ENCODE measurements at regions not wholly inside any gene's neighbourhood (a gene's known extent, or its start where the extent isn't known, plus 50 kb on each side); places are given as distances from the start of the nearest gene placed in this dataset.

GRCh38 chr2:120404274-120404673 is 58.3 kb downstream of the INHBB start:
- H3K27me3 ChIP-seq, result peaks cover 0 to 3% of the 10 kb centered on the region in 2 donors
- TF ChIP-seq CTCF (IDR thresholded peaks at IDR 0.05), result no peak
- TF ChIP-seq EP300 (IDR thresholded peaks at IDR 0.05), result no peak
- no peak for TF ChIP-seq POLR2A (IDR thresholded peaks at IDR 0.05)
- WGBS, 2 donors, result 88 to 96% methylated on average over 3 of the region's 3 CpGs
- peaks cover 0 to 7% (median 0%) of the 10 kb centered on the region in 4 donors for H3K9me3 ChIP-seq
- no peaks in the 10 kb centered on the region for H3K4me1 ChIP-seq
- H3K36me3 ChIP-seq, result no peaks in the 10 kb centered on the region
- no peak overlapping the region for H3K4me3 ChIP-seq
- DNase-seq (ENCODE audit: low spot score in 2 of 2), result no peak
- no peak overlapping the region for H3K27ac ChIP-seq

- TF ChIP-seq POLR2A (IDR thresholded peaks at IDR 0.05) (no peak), CTCF (IDR thresholded peaks at IDR 0.05) (no peak)
- 86 to 93% methylated on average over 19 of the region's 19 CpGs for WGBS, 2 donors
- Histone ChIP-seq H3K4me1 (no peaks in the 10 kb centered on the region), H3K27ac (no peak overlapping the region), H3K9me3 (peaks cover 0 to 16% (median 0%) of the 10 kb centered on the region in 4 donors), H3K27me3 (no peaks in the 10 kb centered on the region), H3K4me3 (no peak overlapping the region), H3K36me3 (no peaks in the 10 kb centered on the region)
- no peak for DNase-seq (ENCODE audit: low spot score in 2 of 2)
Observed at GRCh38 chr2:120404941-120405758, 59.2 kb downstream of the INHBB start.

GRCh38 chr2:120405759-120406099 is 59.8 kb downstream of the INHBB start:
- Histone ChIP-seq H3K27me3 (no peaks in the 10 kb centered on the region), H3K4me3 (no peak overlapping the region), H3K4me1 (no peaks in the 10 kb centered on the region), H3K36me3 (no peaks in the 10 kb centered on the region), H3K9me3 (peaks cover 0 to 22% (median 0%) of the 10 kb centered on the region in 4 donors), H3K27ac (no peak overlapping the region)
- WGBS, 2 donors, result 73 to 83% methylated on average over 5 of the region's 5 CpGs
- no peak for TF ChIP-seq CTCF (IDR thresholded peaks at IDR 0.05)
- TF ChIP-seq POLR2A (IDR thresholded peaks at IDR 0.05), result no peak
- no peak for TF ChIP-seq EP300 (IDR thresholded peaks at IDR 0.05)
- DNase-seq (ENCODE audit: low spot score in 2 of 2), result no peak

- H3K4me3 ChIP-seq, result no peak overlapping the region
- WGBS, 2 donors, result 77% methylated on average over 9 of the region's 9 CpGs
- H3K27me3 ChIP-seq, result no peaks in the 10 kb centered on the region
- H3K27ac ChIP-seq, result no peak overlapping the region
- no peak for DNase-seq (ENCODE audit: low spot score in 2 of 2)
- H3K36me3 ChIP-seq, result no peaks in the 10 kb centered on the region
- H3K4me1 ChIP-seq, result no peaks in the 10 kb centered on the region
- no peak for TF ChIP-seq EP300 (IDR thresholded peaks at IDR 0.05)
- no peak for TF ChIP-seq POLR2A (IDR thresholded peaks at IDR 0.05)
- no peak for TF ChIP-seq CTCF (IDR thresholded peaks at IDR 0.05)
- H3K9me3 ChIP-seq, result peaks cover 0 to 24% (median 0%) of the 10 kb centered on the region in 4 donors
Observed at GRCh38 chr2:120406566-120406965, 60.6 kb downstream of the INHBB start.

- Histone ChIP-seq H3K27me3 (no peaks in the 10 kb centered on the region), H3K27ac (no peak overlapping the region), H3K4me3 (no peak overlapping the region), H3K36me3 (no peaks in the 10 kb centered on the region), H3K4me1 (no peaks in the 10 kb centered on the region), H3K9me3 (peaks cover 0 to 28% (median 0%) of the 10 kb centered on the region in 4 donors)
- TF ChIP-seq EP300 (IDR thresholded peaks at IDR 0.05), result no peak
- TF ChIP-seq POLR2A (IDR thresholded peaks at IDR 0.05), result no peak
- no peak for TF ChIP-seq CTCF (IDR thresholded peaks at IDR 0.05)
- WGBS, 2 donors, result 85 to 92% methylated on average over 3 of the region's 3 CpGs
- DNase-seq (ENCODE audit: low spot score in 2 of 2), result no peak
Observed at GRCh38 chr2:120410487-120410886, 64.6 kb downstream of the INHBB start.
